ENCODE measurements at regions not wholly inside any gene's neighbourhood (a gene's known extent, or its start where the extent isn't known, plus 50 kb on each side); places are given as distances from the start of the nearest gene placed in this dataset.
"Not testable (repeated sequence)": the region's sequence is repeated elsewhere in the genome, so short reads cannot be mapped to it uniquely, and the experiment has no call there.

GRCh38 chr9:15032860-15033259 is 122.6 kb upstream of the FREM1 start:
- no peak for DNase-seq

- no peak for DNase-seq
Observed at GRCh38 chr9:15021146-15021545, 110.9 kb upstream of the FREM1 start.

GRCh38 chr9:15018096-15018637 is 107.9 kb upstream of the FREM1 start:
- no peak for DNase-seq

GRCh38 chr9:15010581-15010980 is 100.4 kb upstream of the FREM1 start:
- DNase-seq, result no peak

- DNase-seq, result no peak
Observed at GRCh38 chr9:15007698-15008097, 97.5 kb upstream of the FREM1 start.

GRCh38 chr9:14994738-14995137 is 84.5 kb upstream of the FREM1 start:
- no peak for DNase-seq

- DNase-seq, result no peak
Observed at GRCh38 chr9:14993901-14994554, 83.8 kb upstream of the FREM1 start.

- DNase-seq, result peak; percentile 88
Observed at GRCh38 chr9:14993061-14993800, 83.0 kb upstream of the FREM1 start.

- no peak for DNase-seq
Observed at GRCh38 chr9:14992516-14992915, 82.3 kb upstream of the FREM1 start.

- no peak for DNase-seq
Observed at GRCh38 chr9:14992081-14992480, 81.9 kb upstream of the FREM1 start.

GRCh38 chr9:14990647-14991046 is 80.4 kb upstream of the FREM1 start:
- not testable (repeated sequence) for DNase-seq

- DNase-seq, result no peak
Observed at GRCh38 chr9:14989811-14990210, 79.6 kb upstream of the FREM1 start.

- DNase-seq, result not testable (repeated sequence)
Observed at GRCh38 chr9:14989336-14989735, 79.1 kb upstream of the FREM1 start.

- DNase-seq, result no peak
Observed at GRCh38 chr9:14987858-14988257, 77.6 kb upstream of the FREM1 start.

- no peak for DNase-seq
Observed at GRCh38 chr9:14985419-14985818, 75.2 kb upstream of the FREM1 start.

GRCh38 chr9:14983599-14983998 is 73.4 kb upstream of the FREM1 start:
- no peak for DNase-seq

GRCh38 chr9:14981291-14981950 is 71.2 kb upstream of the FREM1 start:
- DNase-seq, result no peak

GRCh38 chr9:14978022-14979000 is 68.1 kb upstream of the FREM1 start:
- DNase-seq, result no peak

GRCh38 chr9:14967450-14968321 is 57.5 kb upstream of the FREM1 start:
- DNase-seq, result no peak

- DNase-seq, result peak; percentile 2
Observed at GRCh38 chr9:14962193-14962882, 52.1 kb upstream of the FREM1 start.

All from NCI-H2171 treated with DMSO at 0.1 percent for 48 hours (cell line).